NCI-H524 (cell line): ENCODE measurements at regions not wholly inside any gene's neighbourhood (a gene's known extent, or its start where the extent isn't known, plus 50 kb on each side); places are given as distances from the start of the nearest gene placed in this dataset.
A peak's percentile ranks its signal among the peaks of the same experiment; 100 is the strongest.

Experiments used
- DNase-seq, 2 experiments: peaks; one replicate each; lab custom pipeline; 2025; lab: John Stamatoyannopoulos, UW

DNA sequence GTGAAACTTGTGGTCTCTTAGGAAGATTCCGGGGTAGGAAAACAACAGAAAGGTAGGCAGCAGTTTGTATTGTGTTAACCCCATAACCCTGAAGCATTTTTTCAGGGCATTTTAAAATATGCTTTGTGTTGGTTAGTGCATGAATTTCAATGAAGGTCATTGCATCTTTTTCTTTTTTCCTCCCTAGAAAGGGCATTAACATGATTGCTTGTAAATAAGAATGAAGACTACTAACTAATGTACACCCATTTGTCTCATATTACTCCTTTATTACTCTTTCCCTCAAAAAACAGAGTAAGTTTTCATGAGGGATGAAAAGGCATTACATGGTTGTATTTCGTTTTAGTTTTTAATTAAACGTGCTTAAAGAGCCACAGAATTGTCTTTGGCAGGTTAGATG is 141.4 kb downstream of the OGFRL1 start:
- no peak for DNase-seq

DNA sequence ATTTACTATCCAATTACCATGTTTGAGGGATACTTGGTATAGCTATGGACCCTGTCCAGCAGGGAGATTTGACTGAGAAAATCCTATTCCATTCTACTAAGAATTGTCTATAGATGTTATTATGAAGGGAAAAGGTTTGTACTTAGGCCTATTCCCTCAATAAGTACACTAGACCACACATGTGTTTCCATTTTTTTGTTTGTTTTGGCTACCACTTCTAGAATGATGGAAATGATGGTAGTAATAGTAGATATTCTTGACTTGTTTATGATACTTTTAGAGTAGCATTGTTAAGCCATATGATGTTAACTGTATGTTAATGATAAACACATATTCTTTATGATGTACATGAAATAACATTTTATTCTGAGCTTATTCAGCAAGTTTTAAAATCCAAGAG is 144.8 kb downstream of the OGFRL1 start:
- no peak for DNase-seq

DNA sequence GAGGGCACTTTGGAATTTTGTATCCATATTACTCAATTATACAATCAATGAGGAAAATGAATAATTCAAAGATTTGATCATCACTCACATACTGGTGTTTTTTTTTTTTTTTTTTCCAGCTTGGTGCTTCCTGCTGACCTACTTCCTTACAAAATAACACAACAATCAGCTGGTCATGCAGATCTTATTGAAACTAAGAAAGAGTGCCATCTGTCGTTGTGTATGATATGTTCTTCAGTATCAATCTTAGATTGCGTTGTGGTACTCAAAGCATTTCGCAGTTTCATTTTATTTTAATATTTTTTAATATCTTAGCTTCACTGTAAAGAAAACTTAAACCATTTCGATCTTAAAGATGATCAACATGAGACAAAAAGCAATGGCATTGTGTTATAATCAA is 155.6 kb downstream of the OGFRL1 start:
- peak in 1 of 2 experiments; percentile 62 for DNase-seq

DNA sequence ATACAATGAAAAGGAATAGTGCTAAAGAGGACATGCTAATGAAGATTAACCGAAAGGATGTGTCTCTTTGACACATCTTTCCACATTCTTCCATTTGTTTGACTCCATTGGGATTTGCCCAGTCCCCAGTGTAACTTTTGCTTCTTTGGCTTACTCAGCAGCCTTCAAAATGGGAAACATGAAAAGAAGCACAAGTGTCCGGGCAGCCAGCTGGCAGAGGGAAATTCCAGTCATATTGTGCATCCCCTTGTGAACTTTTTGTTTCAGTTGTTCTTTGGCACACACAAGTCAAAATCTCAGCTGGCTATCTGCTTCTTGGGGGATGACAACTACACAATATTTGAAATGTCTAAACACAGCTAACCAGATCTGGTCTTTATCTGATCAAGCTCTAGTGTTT is 157.4 kb downstream of the OGFRL1 start:
- DNase-seq, result no peak

DNA sequence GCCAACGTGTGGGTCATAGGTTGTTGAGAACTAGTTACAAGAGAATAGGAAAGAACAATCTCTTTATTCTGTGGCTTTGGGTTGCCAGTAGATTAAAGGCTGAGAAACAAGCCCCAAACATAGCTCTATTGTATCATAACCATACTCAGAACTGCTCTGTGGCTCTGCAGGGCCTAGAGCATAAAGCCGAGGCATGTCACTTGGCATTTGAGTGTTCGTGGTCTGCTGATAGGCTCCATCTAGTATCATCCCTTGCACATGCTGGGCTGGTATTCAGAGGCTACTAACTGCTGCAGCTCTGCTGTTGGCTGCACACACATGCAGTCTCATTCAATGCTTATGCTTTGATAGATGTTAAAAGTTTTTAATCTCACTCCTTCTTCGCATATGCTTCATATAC is 157.9 kb downstream of the OGFRL1 start:
- no peak for DNase-seq

DNA sequence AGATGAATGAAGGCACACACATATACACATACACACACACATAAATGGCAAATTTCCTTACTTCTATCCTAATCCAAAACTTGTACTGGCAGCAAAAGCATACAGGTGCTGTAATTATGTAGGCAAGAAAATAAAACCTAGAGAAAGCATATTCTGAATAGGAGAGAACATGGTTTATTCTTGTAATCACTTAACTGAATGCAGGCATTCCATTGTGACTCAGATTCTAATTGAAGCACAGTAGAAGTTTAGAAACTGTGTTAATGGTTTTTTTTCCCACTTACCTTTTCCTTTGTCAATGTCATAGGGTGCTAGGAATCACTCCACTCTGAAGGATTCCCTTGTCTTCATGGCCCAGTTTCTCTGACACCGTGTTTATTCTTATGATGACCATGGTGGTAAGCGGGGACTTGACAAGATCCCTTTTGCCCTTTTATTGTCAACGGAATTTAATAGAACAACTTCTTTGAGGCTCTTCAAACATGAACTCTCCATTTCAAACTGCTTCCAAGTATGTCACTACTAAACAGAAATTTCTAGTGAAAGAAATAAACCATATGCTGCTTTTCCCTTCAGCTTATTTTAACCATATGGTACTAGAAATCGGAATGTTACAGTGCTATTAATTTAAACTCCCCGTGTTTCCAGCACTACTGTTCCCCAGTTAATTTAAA is 164.2 kb downstream of the OGFRL1 start:
- peak in 1 of 2 experiments; percentile 63 for DNase-seq

DNA sequence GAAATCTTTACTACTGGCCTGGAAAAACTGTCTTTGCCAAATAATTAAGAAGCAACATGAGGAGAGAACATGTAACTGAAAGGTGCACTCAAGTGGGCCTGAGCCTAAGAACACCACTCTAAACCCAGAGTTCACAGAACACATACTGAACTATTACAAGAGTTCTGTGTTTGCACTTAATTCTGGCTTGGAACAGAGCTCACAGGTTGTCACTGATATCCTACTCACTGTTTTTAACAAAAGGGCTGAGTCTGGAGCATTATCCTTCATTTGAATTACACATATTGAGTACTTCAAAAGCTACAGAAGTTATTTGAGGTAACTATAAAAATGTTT is 164.7 kb downstream of the OGFRL1 start:
- DNase-seq, result peak in 1 of 2 experiments; percentile 63

DNA sequence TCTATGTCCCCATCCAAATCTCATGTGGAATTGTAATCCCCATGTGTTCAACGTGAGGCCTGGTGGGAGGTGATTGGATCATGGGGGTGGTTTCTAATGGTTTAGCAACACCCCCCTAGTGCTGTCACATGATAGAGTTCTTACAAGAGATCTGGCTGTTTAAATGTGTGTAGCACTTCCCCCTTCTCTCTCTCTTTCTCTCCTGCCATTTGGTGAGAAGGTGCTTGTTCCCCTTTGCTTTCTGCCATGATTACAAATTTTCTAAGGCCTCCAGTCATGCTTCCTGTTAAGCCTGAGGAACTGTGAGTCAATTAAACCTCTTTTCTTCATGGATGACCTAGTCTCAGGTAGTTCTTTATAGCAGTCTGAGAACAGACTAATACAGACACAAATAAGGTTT is 165.4 kb downstream of the OGFRL1 start:
- peak; percentile 2 to 23 for DNase-seq

DNA sequence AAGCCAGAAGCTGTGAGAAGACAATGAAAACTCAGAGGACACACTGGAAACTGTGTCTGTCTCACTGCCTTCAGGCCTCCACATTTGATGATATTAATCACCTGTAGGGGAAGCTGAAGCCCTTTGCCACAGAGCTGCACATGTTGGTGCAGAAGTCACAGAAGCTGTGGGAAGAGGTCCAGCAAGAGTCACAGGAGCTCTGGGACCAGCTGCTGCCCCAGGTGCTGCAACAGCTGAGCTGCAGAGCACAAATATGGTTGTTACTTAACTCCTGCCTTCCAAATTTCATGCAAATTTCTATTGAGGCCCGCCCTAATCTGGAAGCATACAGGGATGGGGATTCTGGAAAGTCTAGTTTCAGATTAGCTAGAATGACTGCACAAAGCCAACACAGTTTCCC is 169.3 kb downstream of the OGFRL1 start:
- peak; percentile 52 to 89 for DNase-seq

DNA sequence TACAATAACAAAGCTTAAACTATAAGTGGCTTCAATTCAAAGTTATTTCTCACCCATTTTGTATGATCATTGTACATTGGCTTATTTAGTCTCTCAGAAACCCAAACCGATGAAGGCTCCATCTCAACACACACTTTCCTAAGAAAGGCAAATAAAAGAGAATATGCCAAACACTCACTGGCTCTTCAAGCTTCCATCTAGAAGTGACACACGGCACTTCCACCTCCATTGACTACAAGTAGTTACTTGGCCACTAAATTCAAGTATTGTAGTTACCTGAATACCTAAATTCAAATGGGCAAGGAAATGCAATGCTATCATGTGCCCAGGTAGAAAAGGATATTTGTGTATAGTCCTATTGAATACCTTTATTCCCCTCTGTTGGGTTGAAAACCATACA is 170.6 kb downstream of the OGFRL1 start:
- no peak for DNase-seq

DNA sequence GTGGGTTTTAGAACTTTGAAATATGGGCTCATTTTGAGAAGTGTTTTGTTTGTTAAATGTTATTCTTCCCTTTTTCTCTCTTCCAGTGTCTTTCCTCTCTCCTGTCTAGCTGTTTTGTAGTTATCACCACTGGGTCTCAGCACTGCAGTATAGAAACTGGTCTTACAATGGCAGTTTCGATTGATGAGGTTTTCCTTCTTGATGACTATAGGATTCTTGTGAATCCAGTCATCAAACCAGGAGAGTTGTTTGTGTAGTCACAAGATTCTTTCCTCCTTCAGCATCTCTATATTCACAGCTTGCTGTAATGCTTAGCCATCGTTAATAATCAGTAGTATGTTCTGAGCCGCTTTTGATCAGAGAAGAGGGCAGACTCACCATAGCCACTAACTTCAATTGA is 172.3 kb downstream of the OGFRL1 start:
- DNase-seq, result no peak

DNA sequence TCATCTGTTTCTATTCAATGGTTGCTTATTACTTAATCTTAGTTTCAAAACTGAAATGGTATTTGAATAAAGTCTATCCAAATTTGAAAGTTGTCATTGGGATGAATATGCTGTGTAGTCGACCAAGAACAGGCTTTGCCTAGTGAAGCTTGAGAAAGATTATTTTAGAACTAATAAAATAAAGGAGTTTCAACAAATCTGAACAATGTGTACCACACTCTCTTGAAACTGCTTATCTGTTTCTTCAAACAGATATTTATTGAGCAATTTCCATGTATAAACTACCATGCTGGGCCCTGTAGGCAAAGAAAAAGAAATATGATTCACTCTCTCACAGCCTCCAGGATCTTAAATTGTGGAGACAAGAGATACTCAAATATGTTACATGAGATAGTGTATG is 174.4 kb downstream of the OGFRL1 start:
- no peak for DNase-seq

DNA sequence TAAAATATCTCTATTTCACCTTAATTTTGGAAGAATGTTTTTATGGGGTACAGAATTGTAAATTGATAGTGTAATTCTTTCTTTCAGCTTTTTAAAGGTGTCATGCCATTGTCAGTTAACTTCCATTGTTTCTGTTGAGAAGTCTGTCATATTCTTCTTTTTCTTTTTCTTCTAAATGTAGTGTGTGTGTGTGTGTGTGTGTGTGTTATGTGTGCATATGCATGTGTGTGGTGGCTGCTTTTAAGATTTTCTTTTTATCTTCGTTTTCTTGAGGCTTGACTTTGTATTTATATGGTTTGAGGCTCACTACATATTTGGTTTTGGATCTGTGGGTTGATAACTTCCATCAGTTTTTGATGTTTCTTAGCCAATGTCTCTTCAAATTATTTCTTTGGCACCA is 176.5 kb downstream of the OGFRL1 start:
- no peak for DNase-seq

DNA sequence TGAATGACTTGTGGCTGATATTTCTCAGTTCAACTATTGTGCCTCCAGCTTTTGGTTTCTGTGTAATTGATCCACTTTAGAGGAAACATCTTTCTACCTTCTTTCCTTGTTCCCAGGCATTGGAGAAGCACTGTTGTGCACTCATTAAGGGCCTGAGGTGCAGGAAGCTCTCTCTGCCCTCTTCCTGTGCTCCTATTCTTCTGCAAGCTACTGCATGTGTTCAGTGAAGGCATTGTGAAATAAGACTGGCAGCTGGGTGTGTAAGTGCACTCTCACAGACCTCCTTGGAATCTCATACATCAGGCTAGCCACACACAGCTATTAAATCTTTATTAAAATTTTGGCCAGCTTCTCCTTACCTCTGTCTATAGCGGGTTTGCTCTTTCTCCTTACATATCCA is 177.8 kb downstream of the OGFRL1 start:
- no peak for DNase-seq

DNA sequence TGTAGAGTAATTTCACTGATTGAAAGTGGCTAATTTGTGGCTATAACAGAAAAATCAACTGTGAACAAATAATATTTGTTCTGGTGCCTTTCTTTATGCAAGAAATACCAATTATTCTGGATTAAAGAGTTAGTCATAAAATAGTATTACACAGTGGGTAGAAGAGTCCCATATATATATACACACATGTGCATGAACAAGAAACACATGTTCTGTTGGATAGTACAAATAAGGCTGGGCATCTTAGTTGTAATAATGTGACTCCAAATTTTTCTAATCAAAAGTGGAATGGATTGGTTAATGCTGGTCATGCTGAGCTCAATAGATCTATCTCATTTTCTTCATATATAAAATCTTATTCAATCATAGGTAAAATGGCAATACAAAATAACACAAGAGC is 179.4 kb downstream of the OGFRL1 start:
- DNase-seq, result no peak

DNA sequence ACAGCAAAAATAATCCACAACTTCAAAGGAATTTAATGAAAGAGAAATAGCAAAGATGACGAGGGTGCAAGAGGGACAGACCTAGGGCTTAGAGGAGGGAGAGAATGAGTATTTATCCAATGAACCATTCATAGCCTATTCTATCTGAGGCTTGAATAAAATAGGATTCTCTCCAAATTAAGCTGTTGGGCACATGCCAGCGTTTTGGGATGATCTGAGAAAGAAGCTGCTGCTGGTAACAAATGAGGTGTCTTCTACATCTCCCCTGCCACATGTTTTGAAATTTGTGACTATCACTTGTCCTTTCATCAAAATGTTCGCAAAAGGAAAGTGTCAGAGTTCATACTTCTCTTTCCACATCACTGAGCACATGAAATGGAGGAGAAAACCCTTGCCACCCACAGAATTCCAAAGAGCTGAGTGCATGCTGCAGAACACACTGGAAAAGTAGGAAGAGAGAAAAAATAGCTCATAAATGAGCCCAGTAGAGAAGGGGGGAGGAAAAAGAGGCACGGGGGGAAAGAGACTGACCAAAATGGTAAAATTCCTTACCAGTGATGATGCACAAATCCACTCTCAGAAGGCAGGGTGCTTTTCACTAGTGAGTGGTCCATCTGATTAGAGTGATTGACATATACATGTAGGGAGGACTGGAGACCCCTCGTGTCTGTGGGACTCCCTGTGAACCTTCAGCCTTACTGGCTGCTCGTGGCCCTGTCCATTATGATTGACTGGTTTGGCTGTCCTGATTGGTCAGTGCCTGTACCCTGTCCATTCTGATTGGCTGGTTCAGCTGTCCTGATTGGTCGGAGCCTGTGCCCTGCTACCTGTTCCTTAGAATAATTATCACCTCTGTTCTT is 180.5 kb downstream of the OGFRL1 start:
- DNase-seq, result no peak

DNA sequence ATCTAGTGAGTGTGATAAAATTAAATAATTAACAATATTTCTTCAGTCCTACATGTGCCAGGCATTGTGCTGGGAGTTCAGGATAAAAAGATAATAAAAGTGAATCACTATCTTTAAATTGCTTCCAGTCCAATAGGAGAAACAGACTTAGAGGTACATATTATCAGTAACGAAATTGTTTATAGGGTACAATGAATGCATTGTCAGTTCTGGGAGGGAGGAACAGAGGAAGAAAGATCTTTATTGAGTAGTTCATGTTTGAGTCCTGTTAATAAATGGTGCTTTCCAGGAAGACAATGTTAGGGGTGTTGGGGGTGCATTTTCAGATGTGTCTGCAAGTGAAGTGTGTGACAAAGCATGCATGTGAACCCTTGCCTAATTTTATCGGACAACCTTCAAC is 183.1 kb downstream of the OGFRL1 start:
- no peak for DNase-seq

DNA sequence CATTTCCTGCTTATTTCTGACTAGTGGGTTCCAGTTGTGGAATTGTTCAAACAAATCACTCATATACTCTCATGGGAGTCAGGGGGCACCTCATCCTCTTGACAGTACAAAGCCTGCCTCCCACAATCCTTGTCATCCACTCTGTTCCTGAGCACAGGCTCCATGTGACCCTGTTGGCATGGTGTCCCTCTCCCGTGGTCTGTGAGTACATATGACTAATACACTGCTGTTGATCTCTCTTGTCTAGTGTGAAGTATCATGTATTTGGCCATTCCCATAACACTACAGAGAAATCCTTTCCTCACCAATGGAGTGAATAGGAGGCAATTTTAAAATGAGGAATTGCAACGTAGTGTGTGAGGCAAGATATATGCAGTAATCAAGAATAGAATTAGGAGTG is 185.3 kb downstream of the OGFRL1 start:
- no peak for DNase-seq

DNA sequence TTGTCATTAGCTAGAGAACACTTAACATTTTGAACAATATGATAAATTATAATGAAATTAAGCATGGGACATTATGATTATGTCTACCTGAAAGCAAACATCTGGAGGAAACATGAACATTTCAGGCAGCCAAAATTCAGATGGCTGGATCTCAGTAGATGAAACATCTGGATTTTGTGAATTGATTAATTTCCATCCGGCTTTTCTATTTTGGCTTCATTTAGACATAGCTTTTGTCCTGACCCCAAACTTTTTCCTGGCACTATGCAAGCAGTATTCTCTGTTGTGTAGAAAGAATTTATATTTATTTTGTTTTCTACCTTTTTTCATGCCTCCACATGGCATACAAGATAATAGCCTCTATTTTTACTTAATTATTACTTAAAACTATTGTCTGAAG is 186.3 kb downstream of the OGFRL1 start:
- no peak for DNase-seq

DNA sequence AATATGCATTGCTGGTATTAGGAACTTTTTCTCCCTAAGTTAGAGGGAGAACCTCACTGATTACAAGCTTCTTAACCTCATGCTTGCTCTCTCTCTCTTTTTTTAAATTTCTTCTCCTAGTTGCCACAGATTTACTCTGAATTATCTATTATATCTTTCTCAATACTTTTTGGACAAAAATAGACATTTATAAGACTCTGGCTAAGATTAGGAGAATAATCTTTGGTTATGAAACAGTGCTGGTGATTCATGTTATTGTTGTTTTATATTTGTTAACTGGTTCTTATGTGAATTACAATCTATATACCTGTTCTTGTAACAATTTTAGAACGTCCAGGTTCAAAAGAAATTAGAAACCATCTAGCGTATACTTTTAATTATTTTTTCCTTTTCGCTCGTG is 187.8 kb downstream of the OGFRL1 start:
- DNase-seq, result no peak

DNA sequence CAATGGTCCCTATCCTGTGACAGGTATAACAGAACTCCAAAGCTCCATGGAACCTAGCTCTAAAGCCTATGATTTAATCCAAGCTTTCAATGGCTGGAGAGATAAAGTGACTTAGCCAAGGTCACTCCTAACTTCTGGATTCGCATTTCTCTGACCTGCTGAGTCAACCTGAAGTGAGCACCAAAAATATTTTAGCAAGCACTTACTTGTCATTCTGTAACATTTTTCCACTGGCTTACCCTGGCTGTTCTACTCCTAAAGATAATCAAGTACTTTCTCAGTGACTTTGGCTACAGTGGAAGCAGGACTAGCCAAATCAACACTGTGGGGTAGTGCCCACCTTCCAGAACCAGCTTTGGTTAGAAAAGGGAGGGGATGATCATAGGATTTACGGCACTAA is 188.3 kb downstream of the OGFRL1 start:
- DNase-seq, result no peak

DNA sequence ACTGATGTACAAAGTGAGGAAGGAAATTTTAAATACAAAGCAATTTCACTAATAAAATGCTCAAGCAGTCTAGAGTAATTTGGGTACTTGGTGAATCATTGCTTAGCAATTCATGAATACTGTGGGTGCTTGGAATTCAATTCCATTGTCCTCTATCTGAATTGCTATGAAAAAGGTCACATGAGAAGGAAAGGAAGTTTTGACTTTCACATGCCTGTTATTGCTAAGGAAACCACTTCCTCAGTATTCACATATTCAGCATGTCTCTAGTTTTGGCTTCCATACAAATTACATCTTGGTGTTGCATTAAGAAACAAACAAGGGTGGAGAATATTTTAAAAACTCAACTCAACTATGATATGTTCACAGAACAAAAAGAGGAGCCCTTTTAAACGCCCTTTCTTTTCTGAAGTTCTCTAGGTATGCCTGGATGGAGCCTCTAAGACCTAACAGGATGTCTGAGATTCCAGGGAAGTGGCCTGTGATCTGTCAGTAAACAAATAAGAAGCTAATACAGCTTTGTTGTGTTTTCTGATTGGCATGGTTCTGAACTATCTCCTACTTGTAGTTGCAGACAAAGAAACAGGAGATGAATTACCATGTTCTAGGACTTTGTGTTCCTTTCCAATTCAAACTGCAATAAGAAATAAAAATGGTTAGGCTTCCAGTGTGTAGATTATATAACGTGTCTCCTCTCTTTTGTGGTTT is 190.4 kb downstream of the OGFRL1 start:
- DNase-seq, result no peak

DNA sequence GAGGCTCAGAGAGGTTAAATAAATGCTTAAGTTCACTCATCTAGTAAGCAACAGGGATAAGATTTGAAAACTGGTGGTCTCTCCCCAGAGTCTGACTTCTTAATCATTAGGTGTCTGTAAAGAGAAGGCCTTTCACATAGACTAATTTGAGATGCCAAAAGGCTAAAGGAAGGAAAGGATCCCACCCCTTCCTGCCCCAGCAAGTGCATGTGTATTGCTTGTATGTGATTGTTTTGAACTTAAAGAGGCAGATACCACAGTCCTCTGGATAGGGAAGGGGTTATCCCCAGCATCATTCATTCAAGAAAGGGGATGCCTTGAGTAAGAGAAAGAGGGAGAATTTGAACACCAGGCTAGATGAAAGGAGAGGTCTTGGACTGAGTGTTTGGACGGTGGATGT is 192.0 kb downstream of the OGFRL1 start:
- DNase-seq, result no peak
